Neural progenitor cell (in vitro differentiated cells): ENCODE measurements at regions not wholly inside any gene's neighbourhood (a gene's known extent, or its start where the extent isn't known, plus 50 kb on each side); places are given as distances from the start of the nearest gene placed in this dataset.

Source experiments
- CTCF ChIP-seq: fragments of 200-600 bp; sonication (generic); IDR thresholded peaks from 2 replicates; pipeline ENCODE4 v1.5.1; 2017; ENCODE audit warnings: antibody characterized with exemption, mild to moderate bottlenecking
- EZH2 ChIP-seq: fragments of 200-600 bp; sonication (generic); IDR thresholded peaks from 2 replicates; pipeline ENCODE4 v1.6.1; 2017; ENCODE audit warnings: antibody characterized with exemption, mild to moderate bottlenecking, moderate library complexity

- TF ChIP-seq EZH2 (no peak), CTCF (no peak)
Measured at GRCh38 chr5:153885141-153885540, 153.6 kb downstream of the FAM114A2 start.
